Hematopoietic multipotent progenitor cell treated with erythropoietin and hydrocortisone succinate and interleukin-3 and kit ligand, for 4 days (in vitro differentiated cells): ENCODE measurements at regions not wholly inside any gene's neighbourhood (a gene's known extent, or its start where the extent isn't known, plus 50 kb on each side); places are given as distances from the start of the nearest gene placed in this dataset.

Experiments
- DNase-seq: peaks from one replicate; pipeline ENCODE4 v3.0.0-alpha.2; 2015

DNA sequence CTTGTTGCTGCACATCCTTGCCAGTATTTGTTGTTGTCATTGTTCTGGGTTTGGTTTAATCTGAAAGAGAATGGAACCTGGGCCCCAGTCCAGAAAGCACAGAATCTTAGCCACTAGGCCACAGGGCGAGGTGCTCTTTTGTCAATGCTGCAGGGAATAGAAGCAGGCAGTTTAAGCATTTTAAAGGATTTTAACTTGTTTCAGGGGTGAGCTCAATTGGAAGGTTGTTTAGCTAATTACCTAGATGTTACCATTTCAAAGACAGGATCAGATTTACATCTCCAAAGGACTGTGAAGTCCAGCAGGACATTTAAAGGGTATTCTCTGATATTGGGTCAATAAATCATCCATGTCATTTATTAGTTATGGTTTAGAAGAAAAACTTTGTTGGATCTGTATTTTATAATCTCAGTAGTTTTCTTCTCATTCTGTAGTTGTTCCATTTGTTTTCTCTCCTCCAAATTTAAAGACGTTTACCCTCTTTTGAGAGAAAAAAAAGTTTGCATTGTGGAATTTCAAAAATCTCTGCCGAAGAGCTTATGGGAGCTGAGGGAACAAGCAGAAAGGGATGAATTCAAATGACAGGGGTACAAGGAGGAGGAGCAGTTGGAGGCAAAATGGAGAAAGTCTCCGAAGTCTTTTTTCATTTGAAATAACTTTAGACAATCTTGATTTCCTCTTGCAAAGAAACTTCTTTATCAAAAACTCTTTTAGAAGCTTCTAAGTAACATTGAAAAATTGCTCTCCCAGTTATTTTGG is 57.5 kb upstream of the FAM47C start:
- DNase-seq: no peak

DNA sequence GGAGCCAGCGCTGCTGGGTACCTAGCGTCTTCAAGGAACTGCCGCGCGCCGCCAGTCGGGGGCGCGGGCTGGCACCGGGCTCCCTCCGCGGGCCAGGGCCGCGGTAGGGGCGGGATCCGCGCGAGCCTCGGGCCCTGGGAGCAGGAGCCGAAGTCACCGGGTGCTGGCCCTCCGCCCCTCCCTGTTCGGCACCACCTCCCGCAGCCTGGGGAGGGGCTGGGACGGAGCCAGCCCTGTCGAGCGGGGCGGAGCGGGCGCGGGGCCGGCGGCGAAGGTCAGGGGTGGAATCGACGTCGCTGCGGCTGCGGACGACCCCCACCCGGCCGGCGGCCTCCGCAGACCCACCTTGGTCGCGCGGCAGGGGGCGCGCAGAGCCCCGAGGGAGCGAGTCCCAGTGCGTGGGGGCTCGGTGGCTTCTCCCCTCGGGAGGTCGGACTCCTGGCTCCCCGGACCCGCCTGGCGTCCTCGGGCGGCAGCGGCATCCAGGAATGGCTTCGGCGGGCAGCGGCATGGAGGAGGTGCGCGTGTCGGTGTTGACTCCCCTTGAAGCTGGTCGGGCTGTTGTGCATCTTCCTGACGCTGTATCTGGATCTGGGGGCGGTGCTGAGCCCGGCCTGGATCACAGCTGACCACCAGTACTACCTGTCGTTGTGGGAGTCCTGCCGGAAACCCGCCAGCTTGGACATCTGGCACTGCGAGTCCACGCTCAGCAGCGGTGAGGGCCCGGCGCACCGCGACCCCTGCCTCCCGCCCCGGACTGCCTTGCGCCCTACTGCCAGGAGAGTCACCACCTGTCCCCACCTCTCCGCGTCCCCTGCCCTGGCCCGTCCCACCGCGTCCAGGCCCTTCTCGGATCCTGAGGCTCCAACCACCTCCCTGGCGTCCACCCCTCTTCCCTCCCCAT is 50.5 kb upstream of the FAM47C start:
- DNase-seq: peak; percentile 12
